KMS-11 (cell line): ENCODE measurements at regions not wholly inside any gene's neighbourhood (a gene's known extent, or its start where the extent isn't known, plus 50 kb on each side); places are given as distances from the start of the nearest gene placed in this dataset.

Experiments used
- H2AFZ ChIP-seq: fragments of 200-600 bp; sonication (generic); 2 replicates; pipeline ENCODE4 v1.6.1; 2016; ENCODE audit warnings: antibody characterized with exemption, mixed run types, low read depth
- H3K27ac ChIP-seq: fragments of 200-600 bp; sonication (generic); 2 replicates; pipeline ENCODE4 v1.6.1; 2016; ENCODE audit warnings: mild to moderate bottlenecking, mixed run types
- H3K27me3 ChIP-seq: fragments of 200-600 bp; sonication (generic); 2 replicates; pipeline ENCODE4 v1.6.1; 2017; ENCODE audit warnings: mild to moderate bottlenecking, low read depth, mixed run types, moderate library complexity; ENCODE audit not compliant: insufficient read depth
- H3K36me3 ChIP-seq: fragments of 200-600 bp; sonication (generic); 2 replicates; pipeline ENCODE4 v1.6.1; 2017; ENCODE audit warnings: mild to moderate bottlenecking, mixed run types; ENCODE audit not compliant: insufficient read depth
- H3K4me1 ChIP-seq: fragments of 200-600 bp; sonication (generic); 2 replicates; pipeline ENCODE4 v1.6.1; 2016; ENCODE audit warnings: mild to moderate bottlenecking, low read depth, mixed run types; ENCODE audit not compliant: poor library complexity, severe bottlenecking
- H3K4me2 ChIP-seq: fragments of 200-600 bp; sonication (generic); 2 replicates; pipeline ENCODE4 v1.7.0; 2016; ENCODE audit warnings: mild to moderate bottlenecking, mixed run types
- H3K4me3 ChIP-seq: fragments of 200-600 bp; sonication (generic); IDR thresholded peaks from 2 replicates; pipeline ENCODE4 v1.6.1; 2017; ENCODE audit warnings: low read depth, low read length, mixed read lengths; ENCODE audit not compliant: insufficient read depth
- H3K79me2 ChIP-seq: fragments of 200-600 bp; sonication (generic); 2 replicates; pipeline ENCODE4 v1.6.1; 2016; ENCODE audit warnings: low read depth, mixed run types; ENCODE audit not compliant: insufficient read depth
- H3K9ac ChIP-seq: fragments of 200-600 bp; sonication (generic); 2 replicates; pipeline ENCODE4 v1.6.1; 2016; ENCODE audit warnings: mild to moderate bottlenecking, mixed run types
- H4K20me1 ChIP-seq: fragments of 200-600 bp; sonication (generic); 2 replicates; pipeline ENCODE4 v1.6.1; 2016; ENCODE audit warnings: mild to moderate bottlenecking, mixed run types; ENCODE audit not compliant: insufficient read depth
- CTCF ChIP-seq: fragments of 200-600 bp; sonication (generic); conservative IDR thresholded peaks from 2 replicates; pipeline ENCODE4 v1.6.1; 2017; ENCODE audit warnings: low read depth, mild to moderate bottlenecking, antibody characterized with exemption, low read length, moderate library complexity, mixed read lengths

- Histone ChIP-seq H3K36me3 (no peaks in the 10 kb centered on the region), H3K4me2 (no peak overlapping the region), H3K27me3 (no peaks in the 10 kb centered on the region), H2AFZ (no peak overlapping the region), H3K4me3 (no peak overlapping the region), H3K27ac (no peak overlapping the region), H3K79me2 (no peaks in the 10 kb centered on the region), H3K4me1 (no peaks in the 10 kb centered on the region), H3K9ac (no peak overlapping the region), H4K20me1 (no peaks in the 10 kb centered on the region)
- no peak for TF ChIP-seq CTCF
Observed at GRCh38 chr1:182126272-182126800, 64.8 kb upstream of the ZNF648 start.

- H3K4me3 ChIP-seq = no peak overlapping the region
- H2AFZ ChIP-seq = no peak overlapping the region
- no peaks in the 10 kb centered on the region for H4K20me1 ChIP-seq
- no peaks in the 10 kb centered on the region for H3K36me3 ChIP-seq
- no peak overlapping the region for H3K27ac ChIP-seq
- no peaks in the 10 kb centered on the region for H3K27me3 ChIP-seq
- no peak overlapping the region for H3K4me2 ChIP-seq
- no peak overlapping the region for H3K9ac ChIP-seq
- no peaks in the 10 kb centered on the region for H3K79me2 ChIP-seq
- no peaks in the 10 kb centered on the region for H3K4me1 ChIP-seq
- TF ChIP-seq CTCF = no peak
Observed at GRCh38 chr1:182122913-182123260, 61.4 kb upstream of the ZNF648 start.

GRCh38 chr1:182122256-182122912 lies 60.9 kb upstream of the ZNF648 start:
- TF ChIP-seq CTCF = no peak
- H3K4me2 ChIP-seq = no peak overlapping the region
- H3K4me1 ChIP-seq = no peaks in the 10 kb centered on the region
- H3K36me3 ChIP-seq = no peaks in the 10 kb centered on the region
- H3K79me2 ChIP-seq = no peaks in the 10 kb centered on the region
- H4K20me1 ChIP-seq = no peaks in the 10 kb centered on the region
- H2AFZ ChIP-seq = no peak overlapping the region
- H3K4me3 ChIP-seq = no peak overlapping the region
- H3K9ac ChIP-seq = no peak overlapping the region
- no peaks in the 10 kb centered on the region for H3K27me3 ChIP-seq
- H3K27ac ChIP-seq = no peak overlapping the region

- no peak overlapping the region for H3K9ac ChIP-seq
- no peak overlapping the region for H3K4me3 ChIP-seq
- no peak for TF ChIP-seq CTCF
- H3K79me2 ChIP-seq = no peaks in the 10 kb centered on the region
- H3K4me2 ChIP-seq = no peak overlapping the region
- H2AFZ ChIP-seq = no peak overlapping the region
- no peaks in the 10 kb centered on the region for H3K4me1 ChIP-seq
- no peaks in the 10 kb centered on the region for H3K36me3 ChIP-seq
- H3K27ac ChIP-seq = no peak overlapping the region
- H3K27me3 ChIP-seq = no peaks in the 10 kb centered on the region
- no peaks in the 10 kb centered on the region for H4K20me1 ChIP-seq
Observed at GRCh38 chr1:182121787-182122186, 60.3 kb upstream of the ZNF648 start.
